Neural crest cell (in vitro differentiated cells): ENCODE measurements at regions not wholly inside any gene's neighbourhood (a gene's known extent, or its start where the extent isn't known, plus 50 kb on each side); places are given as distances from the start of the nearest gene placed in this dataset.

ENCODE experiments used
- DNase-seq: peaks from one replicate; pipeline ENCODE4 v3.0.0; 2021; ENCODE audit warnings: low read depth, mixed read lengths, low spot score
- H3K27ac Mint-ChIP-seq: one replicate; pipeline ENCODE4 v1.8.0; 2021; ENCODE audit warnings: mild to moderate bottlenecking, mixed read lengths; ENCODE audit not compliant: unreplicated experiment
- H3K27me3 Mint-ChIP-seq: 2 replicates; pipeline ENCODE4 v1.8.0; 2021; ENCODE audit warnings: low read depth, mild to moderate bottlenecking, mixed read lengths
- H3K36me3 Mint-ChIP-seq: 2 replicates; pipeline ENCODE4 v1.8.0; 2021; ENCODE audit warnings: low read depth, mild to moderate bottlenecking, mixed read lengths
- H3K4me1 Mint-ChIP-seq: 2 replicates; pipeline ENCODE4 v1.8.0; 2021; ENCODE audit warnings: mixed read lengths
- H3K4me3 Mint-ChIP-seq: one replicate; pipeline ENCODE4 v1.8.0; 2021; ENCODE audit warnings: mild to moderate bottlenecking, mixed read lengths
- H3K9me3 Mint-ChIP-seq: 2 replicates; pipeline ENCODE4 v1.8.0; 2021; ENCODE audit warnings: mixed read lengths
- CTCF ChIP-seq: fragments of 200-600 bp; sonication (generic); conservative IDR thresholded peaks from 2 replicates; pipeline ENCODE4 v1.5.0; 2021; ENCODE audit warnings: antibody characterized with exemption, mild to moderate bottlenecking

DNA sequence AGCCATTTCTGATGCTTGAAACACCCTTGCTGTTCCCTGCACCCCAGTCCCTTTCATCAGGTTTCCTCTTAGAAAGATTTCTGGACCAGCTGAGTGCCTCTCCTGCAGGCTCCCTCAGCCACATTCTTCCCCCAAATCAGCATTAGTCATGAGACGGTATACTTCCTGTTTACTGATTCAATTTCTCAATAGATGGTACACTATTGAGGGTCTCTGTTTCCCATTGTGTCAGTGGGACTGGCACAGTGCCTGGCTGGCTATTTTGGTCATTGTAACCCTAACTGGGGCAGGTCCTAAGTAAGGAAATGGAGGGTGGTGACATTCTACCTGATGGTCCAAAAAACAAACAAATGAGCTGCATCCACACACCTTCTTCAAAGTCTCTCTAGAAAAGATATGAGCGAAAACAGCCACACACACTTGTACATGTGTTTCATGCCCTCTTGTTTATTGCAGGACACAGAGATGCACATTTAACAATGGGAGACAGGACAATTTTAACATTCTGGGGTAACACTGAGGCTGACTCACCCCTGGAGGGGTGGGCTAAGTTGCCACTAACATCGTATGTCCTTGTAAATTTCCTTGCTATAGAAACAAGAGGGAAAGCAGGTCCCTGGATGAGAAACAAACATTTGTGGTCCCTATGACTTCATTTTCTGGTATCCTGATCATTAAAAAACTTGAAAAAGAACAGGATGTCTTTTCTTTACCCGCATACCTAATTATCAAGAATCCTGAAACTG lies 77.5 kb downstream of the RRAGC start:
- Mint-ChIP-seq H3K27ac (no peak overlapping the region), H3K9me3 (no peaks in the 10 kb centered on the region), H3K27me3 (peaks cover 43% of the 10 kb centered on the region), H3K4me1 (peaks cover 13% of the 10 kb centered on the region), H3K36me3 (no peaks in the 10 kb centered on the region), H3K4me3 (no peak overlapping the region)
- TF ChIP-seq CTCF = no peak
- no peak for DNase-seq

- no peak overlapping the region for H3K4me3 Mint-ChIP-seq
- H3K27ac Mint-ChIP-seq = no peak overlapping the region
- H3K27me3 Mint-ChIP-seq = peaks cover 37% of the 10 kb centered on the region
- no peak for TF ChIP-seq CTCF
- H3K9me3 Mint-ChIP-seq = no peaks in the 10 kb centered on the region
- DNase-seq = no peak
- no peaks in the 10 kb centered on the region for H3K36me3 Mint-ChIP-seq
- peaks cover 13% of the 10 kb centered on the region for H3K4me1 Mint-ChIP-seq
Measured at GRCh38 chr1:38780133-38780532, 79.4 kb downstream of the RRAGC start.

GRCh38 chr1:38779491-38779890 lies 80.1 kb downstream of the RRAGC start:
- Mint-ChIP-seq H3K9me3 (no peaks in the 10 kb centered on the region), H3K27me3 (peaks cover 35% of the 10 kb centered on the region), H3K4me3 (no peak overlapping the region), H3K4me1 (peaks cover 13% of the 10 kb centered on the region), H3K27ac (no peak overlapping the region), H3K36me3 (no peaks in the 10 kb centered on the region)
- DNase-seq = no peak
- no peak for TF ChIP-seq CTCF

- Mint-ChIP-seq H3K9me3 (no peaks in the 10 kb centered on the region), H3K4me1 (peaks cover 8% of the 10 kb centered on the region), H3K4me3 (no peak overlapping the region), H3K36me3 (no peaks in the 10 kb centered on the region), H3K27me3 (peaks cover 28% of the 10 kb centered on the region), H3K27ac (no peak overlapping the region)
- TF ChIP-seq CTCF = no peak
- DNase-seq = no peak
Measured at GRCh38 chr1:38778521-38778920, 81.1 kb downstream of the RRAGC start.

DNA sequence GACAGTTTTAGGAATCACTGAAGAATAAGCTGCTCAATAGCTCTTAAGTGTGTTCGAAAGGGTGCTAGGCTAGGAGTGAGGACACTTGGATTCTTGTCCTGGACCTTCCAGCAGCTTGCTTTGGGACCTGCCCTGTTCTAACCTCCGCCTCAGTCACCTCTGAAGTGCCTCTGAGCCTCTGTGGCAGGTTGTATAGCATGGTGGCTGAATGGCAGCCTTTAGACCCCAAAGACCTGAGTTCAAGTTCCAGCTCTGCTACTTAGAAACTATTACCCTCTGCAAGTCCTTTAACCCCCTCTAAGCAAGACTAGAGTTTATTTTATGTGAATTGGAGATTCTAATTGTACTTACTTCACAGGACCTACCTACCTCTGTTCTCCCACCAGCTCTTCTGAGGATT lies 81.5 kb downstream of the RRAGC start:
- Mint-ChIP-seq H3K36me3 (no peaks in the 10 kb centered on the region), H3K4me1 (peaks cover 5% of the 10 kb centered on the region), H3K27ac (no peak overlapping the region), H3K27me3 (peaks cover 28% of the 10 kb centered on the region), H3K9me3 (no peaks in the 10 kb centered on the region), H3K4me3 (no peak overlapping the region)
- DNase-seq = no peak
- TF ChIP-seq CTCF = no peak
